Superior temporal gyrus (tissue), 1 donor: ENCODE measurements at regions not wholly inside any gene's neighbourhood (a gene's known extent, or its start where the extent isn't known, plus 50 kb on each side); places are given as distances from the start of the nearest gene placed in this dataset.
"Not testable (repeated sequence)": the region's sequence is repeated elsewhere in the genome, so short reads cannot be mapped to it uniquely, and the experiment has no call there.

Source experiments
- DNase-seq: peaks from one replicate; pipeline ENCODE4 v3.0.0-alpha.2; 2016; ENCODE audit errors: extremely low spot score

GRCh38 chr10:6984971-6985370 lies 404.9 kb upstream of the PRKCQ start:
- no peak for DNase-seq

DNA sequence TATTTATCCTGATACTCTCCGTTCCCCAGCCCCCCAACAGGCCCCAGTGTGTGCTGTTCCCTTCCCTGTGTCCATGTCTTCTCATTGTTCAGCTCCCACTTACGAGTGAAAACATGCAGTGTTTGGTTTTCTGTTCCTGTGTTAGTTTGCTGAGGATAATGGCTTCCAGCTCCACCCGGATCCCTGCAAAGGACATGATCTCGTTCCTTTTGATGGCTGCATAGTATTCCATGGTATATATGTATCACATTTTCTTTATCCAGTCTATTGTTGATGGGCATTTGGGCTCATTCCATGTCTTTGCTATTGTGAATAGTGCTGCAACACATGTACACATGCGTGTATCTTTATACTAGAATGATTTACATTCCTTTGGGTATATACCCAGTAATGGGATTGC lies 403.9 kb upstream of the PRKCQ start:
- not testable (repeated sequence) for DNase-seq

DNA sequence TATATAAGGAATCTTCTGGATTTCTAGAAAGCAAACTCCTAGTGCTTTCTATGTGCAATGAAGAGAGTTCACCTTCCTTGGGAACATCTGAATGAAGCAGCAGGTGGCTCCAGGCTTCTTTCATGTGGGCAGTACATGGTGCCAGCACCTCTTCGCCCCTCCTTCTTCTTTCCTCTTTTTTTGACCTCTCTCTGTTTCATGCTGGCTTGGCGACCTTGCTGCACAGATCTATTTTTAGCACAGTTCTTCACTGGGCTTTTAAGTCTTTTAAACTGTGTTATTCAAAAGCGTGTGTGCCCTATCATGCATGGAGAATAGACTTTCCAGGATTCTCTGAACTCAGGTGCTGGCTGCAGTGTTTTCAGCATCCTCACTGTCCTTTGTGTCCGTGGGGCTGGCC lies 400.3 kb upstream of the PRKCQ start:
- no peak for DNase-seq

- DNase-seq = no peak
These were observed 399.3 kb upstream of the PRKCQ start for GRCh38 chr10:6979371-6979770.

- no peak for DNase-seq
These were observed 398.1 kb upstream of the PRKCQ start for GRCh38 chr10:6978187-6978627.

DNA sequence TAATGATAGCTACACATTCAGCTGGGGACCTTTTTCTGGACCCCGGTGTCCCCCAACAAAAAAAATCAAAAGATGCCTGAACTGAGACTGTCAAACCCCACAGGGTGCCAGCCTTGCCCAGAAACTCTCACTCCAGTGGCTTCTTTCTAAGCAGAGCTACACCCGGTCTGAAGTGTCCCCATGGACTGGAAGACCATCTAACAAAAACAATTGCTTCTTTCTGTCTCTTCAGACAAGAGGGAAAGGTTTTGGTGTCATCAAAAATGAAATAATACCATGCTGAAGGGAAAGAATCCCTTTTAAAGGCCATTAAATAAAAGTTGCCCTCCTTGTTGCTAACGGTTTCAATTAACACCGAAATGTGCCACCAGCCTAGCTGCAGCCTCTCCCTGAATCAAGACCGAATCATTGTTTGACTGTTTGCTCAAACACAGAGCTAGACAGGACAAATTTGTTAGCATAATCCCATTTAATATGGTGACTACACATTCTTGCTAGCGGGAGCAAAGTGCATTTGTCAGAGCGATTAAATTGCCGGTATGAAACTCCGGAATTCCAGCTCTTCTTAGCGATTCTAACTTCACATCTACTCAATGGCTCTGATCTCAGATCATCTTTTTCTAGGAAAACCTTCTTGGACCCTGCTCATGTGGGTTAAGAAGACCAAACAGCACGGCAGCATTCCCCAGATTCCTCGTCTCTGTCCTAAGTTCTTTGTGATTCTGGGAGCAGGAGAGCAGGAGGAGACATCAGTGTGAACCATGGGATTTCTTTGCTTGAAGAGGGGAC lies 397.5 kb upstream of the PRKCQ start:
- DNase-seq = no peak

DNA sequence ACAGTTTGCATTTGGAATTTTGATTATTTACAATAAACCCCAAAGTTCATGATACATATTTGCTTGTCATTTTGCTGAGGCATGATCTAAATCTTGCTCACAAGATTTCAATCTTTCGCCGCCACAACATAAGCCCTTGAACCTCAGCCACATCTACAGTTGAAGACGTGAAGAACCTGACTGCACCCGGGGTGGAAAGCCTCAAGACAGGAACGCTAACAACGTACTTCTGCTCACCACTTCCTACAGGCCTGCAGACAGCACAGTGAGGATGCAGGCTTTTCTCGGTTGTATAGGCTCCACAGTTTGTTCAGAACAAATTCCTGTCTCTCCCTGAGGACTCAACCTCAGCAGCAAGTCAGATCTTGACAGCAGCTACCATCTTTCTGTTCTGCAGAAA lies 393.8 kb upstream of the PRKCQ start:
- no peak for DNase-seq

DNA sequence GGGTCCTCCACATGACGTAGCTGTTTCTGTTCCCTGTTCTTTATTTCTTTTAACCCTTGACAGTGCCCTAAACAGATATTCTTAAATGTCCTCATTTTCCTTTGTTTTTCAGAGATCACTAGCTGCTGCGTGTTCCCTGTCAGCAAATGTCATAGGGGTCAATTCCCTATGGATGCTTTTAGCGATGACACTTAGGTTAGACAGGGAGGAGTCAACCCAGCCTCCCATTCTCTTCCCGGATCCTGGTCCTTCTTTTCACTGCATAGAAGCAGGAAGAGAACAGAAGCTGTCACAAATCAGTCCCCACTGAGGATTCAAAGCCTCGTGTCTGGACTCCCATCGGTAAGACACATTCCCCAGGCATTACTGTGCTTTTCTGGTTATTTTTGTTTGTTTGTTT lies 392.1 kb upstream of the PRKCQ start:
- DNase-seq = no peak

DNA sequence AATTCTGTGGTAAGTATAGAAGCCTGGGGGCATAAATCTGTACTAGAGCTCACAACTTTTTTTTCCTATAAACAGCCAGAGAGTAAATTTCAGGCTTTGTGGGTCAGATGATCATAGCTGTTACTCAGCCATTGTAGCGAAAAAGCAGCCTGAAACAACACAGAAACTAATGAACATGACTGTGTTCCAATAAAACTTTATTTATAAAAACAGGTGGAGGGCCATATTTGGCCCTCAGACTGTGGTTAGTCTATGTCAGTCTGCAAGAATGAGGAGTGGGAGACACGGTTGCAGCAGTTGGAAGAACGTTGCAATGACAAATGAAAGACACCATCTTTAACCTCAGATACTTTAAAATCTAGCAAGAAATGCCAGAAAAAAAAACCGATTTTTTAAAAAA lies 389.6 kb upstream of the PRKCQ start:
- DNase-seq = no peak

GRCh38 chr10:6964543-6964942 lies 384.5 kb upstream of the PRKCQ start:
- DNase-seq = no peak

DNA sequence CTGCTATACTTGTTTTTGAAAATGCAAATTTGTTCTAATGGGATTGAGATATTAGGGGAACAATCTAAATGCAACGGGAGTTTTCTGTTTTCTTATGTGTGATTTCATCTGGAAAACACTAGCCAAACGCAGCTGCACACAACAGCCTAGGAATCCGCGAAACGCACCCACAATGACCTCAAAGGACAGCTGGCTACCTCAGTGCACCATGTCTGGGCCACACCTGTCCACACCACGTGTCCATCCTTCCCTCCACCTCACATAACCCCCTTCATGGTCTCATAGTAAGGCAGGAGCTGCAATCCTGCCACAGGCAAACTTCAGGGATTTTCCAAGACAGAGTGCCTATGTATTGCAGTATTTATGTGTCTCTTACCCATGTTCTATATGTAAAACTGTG lies 382.5 kb upstream of the PRKCQ start:
- no peak for DNase-seq

GRCh38 chr10:6958711-6959110 lies 378.6 kb upstream of the PRKCQ start:
- DNase-seq = no peak

DNA sequence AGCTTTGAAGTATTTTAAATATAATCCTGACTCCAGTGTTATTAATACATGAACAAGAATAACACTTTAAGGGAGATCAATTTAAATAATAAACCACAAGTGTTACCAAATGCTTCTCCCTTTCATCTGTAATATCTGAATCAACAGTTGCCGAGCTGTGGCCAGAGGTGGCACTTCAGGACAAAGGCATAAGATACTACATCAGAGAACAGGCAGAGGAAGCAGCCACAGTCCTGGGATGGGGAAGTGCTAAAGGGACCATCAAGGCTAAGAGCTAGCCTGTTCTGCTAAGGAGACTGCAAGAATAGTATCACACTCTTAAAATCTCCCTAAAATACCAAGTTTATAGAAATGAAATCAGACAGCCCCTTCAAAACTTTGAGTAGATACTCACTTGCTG lies 378.2 kb upstream of the PRKCQ start:
- DNase-seq = no peak

DNA sequence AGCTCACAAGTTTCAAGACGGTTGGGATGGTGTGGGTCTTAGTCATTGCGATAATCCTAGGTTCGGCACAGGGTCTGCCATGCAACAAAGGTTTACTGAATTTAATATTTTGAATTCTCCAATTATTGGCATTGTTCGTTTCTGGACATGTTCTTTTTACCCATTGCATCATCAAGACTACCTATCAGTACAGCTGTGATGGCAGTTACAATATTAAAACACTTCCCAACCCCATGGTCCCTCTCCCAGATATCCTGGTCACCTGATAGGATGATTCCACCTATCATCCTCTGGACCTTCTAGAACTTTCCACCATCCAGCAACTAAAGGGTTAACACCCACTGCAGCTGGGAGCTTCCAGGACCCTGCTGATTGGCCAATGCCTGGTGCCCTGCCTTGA lies 377.8 kb upstream of the PRKCQ start:
- no peak for DNase-seq

GRCh38 chr10:6956562-6956961 lies 376.5 kb upstream of the PRKCQ start:
- DNase-seq = peak; percentile 64

DNA sequence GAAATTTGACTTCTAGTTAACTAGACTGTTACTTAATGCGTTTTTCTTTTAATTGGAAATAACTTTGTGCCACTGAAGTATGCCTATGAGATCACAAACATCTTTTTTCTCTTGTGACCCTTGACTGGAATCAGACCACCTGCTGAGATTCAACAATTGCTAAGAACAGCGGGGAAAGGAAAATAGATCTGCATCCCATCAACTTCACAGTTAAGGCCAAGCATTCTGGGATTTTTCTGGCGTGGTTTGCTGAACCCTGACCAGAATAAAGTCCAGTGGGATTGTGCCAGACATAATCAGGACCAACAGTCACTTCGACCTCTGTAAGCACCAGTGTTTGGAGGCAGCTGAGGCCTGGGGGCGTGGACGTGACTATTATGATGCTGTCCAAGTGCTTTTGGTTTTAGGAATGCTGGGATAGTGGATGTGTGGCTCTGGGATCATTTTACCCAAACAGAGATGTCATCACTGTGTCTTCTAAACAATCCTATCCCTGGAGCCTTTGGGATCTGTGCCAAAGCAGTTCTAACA lies 373.3 kb upstream of the PRKCQ start:
- no peak for DNase-seq

DNA sequence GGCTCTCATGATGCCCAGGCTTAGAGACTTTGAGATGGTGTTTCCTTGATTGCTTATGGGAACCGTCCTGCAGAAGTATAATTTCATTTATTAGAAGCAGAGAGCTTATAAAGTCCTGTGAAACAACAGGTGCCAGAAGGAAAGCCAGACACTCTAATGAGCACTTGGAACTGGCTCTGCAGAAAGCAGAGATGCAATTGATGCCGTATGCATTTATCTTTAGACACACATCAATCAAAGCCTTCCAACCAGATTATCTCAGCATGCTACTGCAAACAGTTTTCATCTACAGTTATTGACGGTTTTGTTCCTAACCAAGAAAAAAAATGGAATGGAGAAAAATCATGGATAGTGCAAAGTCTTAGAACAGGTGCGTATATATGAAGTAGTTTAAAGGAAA lies 371.7 kb upstream of the PRKCQ start:
- no peak for DNase-seq

GRCh38 chr10:6950133-6950532 lies 370.1 kb upstream of the PRKCQ start:
- no peak for DNase-seq

DNA sequence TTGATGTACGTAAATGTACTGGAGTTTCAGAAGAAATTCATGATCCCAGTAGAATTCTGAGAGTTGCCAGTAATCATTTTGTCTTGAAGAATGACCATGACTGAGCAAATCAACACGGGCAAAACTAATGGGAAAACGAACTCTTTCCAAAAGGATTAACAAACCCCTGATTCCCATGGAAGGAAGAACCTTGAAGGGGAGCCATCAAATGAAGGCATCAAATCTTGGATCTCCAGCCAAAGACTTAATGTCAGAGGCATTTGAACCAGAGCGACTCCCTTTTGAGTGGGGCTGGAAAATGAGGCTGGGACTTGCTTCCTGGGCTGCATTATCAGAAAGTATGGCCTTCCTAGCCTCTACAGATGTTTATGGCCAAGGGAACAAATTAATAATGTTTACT lies 364.4 kb upstream of the PRKCQ start:
- no peak for DNase-seq

DNA sequence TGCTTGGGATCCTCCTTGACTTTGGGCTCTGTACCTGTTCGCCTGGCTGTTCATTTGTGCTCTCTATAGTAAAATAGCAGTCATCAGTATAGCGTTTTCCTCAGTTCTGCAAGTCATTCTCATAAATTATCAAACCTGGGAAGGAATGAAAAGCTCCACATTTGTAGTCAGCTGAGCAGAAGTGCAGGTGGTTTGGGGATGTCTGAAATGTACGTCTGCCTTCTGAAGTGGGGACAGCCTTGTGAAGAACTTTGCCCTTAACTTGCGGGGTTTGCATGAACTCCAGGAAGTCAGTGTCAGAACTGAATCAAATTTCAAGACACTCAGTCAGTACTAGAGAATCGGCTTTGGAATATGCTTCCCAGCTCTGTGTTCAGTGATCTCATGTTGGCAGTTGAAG lies 358.3 kb upstream of the PRKCQ start:
- no peak for DNase-seq

GRCh38 chr10:6936931-6937330 lies 356.9 kb upstream of the PRKCQ start:
- no peak for DNase-seq

- DNase-seq = peak; percentile 45
These were observed 349.2 kb upstream of the PRKCQ start for GRCh38 chr10:6929148-6929830.

DNA sequence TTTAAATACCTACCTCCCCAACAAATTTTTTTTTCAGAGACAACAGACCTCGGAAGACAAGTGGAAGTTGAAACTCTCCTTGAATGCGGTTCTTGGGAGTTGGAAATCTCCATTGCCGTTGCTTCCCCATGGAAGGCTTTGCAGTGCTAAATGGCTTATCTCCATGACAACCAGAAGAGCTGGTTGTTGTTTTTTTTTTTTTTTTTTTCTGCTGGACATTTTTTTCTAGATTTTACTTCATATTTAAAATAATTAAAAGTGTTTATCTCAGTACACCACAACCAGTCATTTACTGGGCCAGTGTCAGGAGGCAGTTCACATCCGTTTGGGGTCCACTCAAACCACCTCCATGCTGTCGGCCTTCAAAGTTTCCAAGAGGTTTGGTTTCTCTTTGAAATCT lies 348.5 kb upstream of the PRKCQ start:
- DNase-seq = peak; percentile 38
